GM10266 (cell line): ENCODE measurements at regions not wholly inside any gene's neighbourhood (a gene's known extent, or its start where the extent isn't known, plus 50 kb on each side); places are given as distances from the start of the nearest gene placed in this dataset.

Experiments used
- DNase-seq: peaks from one replicate; pipeline ENCODE4 v3.0.0; 2012; ENCODE audit errors: extremely low spot score
- TF ChIP-seq, protein P1 (sequence below): IDR thresholded peaks from 2 replicates; pipeline ENCODE4 v1.5.1; 2012; ENCODE audit warnings: mild to moderate bottlenecking, low read depth; ENCODE audit not compliant: control insufficient read depth, insufficient read depth; ENCODE audit errors: missing control alignments

DNA sequence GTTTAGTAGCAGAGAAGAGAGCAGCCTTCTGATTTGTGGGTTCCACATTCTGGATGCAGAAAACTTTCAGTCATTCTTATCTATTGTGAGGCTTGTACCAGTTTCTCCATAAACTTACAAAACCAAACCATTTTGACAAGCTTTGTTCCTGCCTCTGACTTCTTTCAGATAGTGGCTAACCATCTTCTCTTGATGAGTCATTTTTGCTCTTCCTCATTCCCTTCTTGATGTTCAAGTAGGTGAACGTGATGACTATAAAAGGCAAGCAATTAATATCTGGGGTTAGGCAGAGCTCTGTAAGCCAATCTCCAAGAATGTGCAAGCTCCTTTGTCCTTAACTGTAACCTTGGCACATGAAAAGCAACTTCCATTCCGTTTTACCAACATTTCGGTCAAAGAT lies 2083.1 kb upstream of the PIK3C3 start:
- DNase-seq = no peak
- TF ChIP-seq, protein P1, sequence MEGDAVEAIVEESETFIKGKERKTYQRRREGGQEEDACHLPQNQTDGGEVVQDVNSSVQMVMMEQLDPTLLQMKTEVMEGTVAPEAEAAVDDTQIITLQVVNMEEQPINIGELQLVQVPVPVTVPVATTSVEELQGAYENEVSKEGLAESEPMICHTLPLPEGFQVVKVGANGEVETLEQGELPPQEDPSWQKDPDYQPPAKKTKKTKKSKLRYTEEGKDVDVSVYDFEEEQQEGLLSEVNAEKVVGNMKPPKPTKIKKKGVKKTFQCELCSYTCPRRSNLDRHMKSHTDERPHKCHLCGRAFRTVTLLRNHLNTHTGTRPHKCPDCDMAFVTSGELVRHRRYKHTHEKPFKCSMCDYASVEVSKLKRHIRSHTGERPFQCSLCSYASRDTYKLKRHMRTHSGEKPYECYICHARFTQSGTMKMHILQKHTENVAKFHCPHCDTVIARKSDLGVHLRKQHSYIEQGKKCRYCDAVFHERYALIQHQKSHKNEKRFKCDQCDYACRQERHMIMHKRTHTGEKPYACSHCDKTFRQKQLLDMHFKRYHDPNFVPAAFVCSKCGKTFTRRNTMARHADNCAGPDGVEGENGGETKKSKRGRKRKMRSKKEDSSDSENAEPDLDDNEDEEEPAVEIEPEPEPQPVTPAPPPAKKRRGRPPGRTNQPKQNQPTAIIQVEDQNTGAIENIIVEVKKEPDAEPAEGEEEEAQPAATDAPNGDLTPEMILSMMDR = no peak

DNA sequence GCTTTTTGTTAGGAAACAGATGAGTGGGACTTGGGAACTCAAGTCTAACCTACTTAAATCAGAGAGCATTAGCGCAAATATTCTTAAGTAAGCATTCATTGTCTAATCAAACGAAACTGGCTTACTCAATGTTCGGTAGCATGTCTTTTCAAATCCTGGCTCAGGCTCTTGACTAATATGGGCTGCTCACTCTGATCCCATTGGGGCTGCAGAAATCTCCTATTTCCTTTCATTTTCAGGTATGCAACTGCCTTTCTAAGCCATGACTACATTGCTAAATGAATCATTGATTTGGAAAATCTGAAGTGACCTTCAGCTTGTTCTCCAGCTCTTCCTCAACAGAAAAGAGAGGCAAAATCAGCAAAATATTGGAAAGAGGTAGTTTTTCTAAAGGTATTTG lies 2084.4 kb upstream of the PIK3C3 start:
- no peak for DNase-seq
- TF ChIP-seq, protein P1 = no peak

DNA sequence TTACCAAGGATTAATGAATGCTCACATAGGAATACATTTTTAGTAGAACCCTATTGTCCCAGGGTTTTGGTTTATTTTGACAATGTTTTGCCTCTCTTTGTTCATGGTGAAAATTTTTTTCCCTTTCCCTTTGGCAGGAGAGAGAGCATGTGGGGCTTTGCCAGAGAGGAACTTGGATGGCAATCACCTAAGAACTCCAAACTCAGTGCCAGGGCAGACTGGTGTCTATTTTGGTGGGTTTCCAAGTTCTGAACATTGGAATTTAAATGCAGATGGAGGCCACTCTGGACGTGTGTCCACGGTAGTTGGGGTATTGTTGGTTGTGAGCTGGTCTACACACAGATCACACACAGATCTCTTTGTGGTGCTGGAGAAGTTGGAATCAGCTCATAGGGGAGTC lies 2091.1 kb upstream of the PIK3C3 start:
- TF ChIP-seq, protein P1 = no peak

DNA sequence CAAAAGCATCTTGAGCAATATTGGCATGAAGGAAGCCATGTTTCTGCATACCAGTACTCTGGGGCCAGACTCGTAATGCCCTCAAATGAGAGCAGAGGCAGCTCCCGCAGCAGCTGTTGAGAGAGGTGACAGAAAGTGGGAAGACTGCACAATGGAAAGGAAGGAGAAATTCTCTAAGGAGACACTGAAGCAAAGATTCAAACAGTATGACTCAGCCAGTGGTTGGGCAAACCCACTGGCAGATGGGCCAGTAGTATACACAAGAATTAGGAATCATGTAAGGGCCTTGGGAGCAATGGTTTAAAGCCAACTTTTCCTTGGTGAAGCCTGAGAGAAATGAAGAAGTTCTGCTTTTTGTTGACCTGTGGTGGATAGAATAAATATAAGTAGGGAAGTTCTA lies 2092.7 kb upstream of the PIK3C3 start:
- no peak for DNase-seq
- TF ChIP-seq, protein P1 = no peak

More for the DNA sequence above, 2091.1 kb upstream of the PIK3C3 start:
- no peak for DNase-seq

DNA sequence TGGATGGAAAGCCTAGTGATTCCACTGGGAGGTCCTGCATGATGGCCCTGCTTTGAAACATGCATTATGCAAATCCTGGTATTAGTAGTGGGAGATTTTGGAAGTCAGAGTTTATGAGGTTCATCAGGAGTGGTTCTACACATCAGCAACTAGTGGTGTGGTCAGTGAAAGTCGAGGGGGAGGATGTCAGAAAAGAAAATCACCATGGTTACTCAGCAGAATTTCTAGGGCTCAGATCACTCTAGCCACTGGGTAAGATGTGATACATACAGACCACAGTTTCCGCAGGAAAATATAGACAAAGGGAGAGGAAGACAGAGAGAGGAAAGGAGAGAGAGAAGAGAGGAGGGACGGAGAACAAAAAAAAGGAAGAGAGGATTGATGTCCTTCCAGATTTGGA lies 2100.7 kb upstream of the PIK3C3 start:
- TF ChIP-seq, protein P1 = no peak
- DNase-seq = no peak

DNA sequence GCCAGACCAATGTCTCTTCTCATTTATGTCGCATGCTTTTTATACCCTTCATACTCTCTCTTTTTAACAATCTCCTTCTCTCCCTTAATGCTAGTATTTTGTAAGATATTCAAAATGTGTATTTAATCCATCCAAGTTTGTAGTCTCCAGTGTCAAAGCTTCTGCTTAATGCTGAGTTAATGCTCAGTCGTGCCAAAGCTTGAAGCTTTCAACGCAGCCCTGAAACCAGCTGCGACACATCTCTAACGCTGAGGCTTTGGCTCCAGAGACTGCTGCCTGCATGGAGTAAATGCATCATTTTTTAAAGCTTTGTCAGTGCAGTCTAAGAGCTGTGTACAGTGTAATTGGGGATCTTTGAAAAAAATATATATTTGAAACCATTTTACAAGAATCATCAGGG lies 2108.8 kb upstream of the PIK3C3 start:
- TF ChIP-seq, protein P1 = no peak
- DNase-seq = no peak

DNA sequence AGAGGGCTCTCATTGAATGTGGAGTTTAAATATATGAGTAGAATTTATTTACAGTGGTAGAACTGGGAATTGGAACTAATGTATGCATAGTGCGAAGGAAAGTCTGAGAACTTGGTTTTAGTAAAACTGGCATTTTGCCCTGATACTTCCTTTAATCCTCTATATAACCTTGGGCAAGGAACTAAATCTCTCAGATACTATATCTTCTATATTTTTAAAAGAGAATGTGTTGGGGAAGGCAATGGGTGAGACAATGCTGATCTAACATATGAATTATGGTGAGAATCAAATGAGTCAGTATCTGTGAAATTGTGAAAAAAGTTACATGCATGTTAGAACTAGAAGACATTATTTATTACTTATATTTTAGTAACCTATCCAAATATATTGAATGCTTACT lies 2109.4 kb upstream of the PIK3C3 start:
- DNase-seq = no peak

More for the DNA sequence above, 2109.4 kb upstream of the PIK3C3 start:
- TF ChIP-seq, protein P1 = no peak
